HG03342 (cell line): ENCODE measurements at regions not wholly inside any gene's neighbourhood (a gene's known extent, or its start where the extent isn't known, plus 50 kb on each side); places are given as distances from the start of the nearest gene placed in this dataset.
A peak's percentile ranks its signal among the peaks of the same experiment; 100 is the strongest.

Experiments
- ATAC-seq: cut with Tn5 transposase; IDR thresholded peaks from one replicate; pipeline ENCODE4 v1.9.1; 2021; ENCODE audit warnings: mild to moderate bottlenecking, moderate library complexity; ENCODE audit not compliant: unreplicated experiment

- no peak for ATAC-seq
Measured at GRCh38 chr5:173778152-173778782, 109.9 kb upstream of the CPEB4 start.

- ATAC-seq = no peak
Measured at GRCh38 chr5:173778784-173779304, 109.3 kb upstream of the CPEB4 start.

DNA sequence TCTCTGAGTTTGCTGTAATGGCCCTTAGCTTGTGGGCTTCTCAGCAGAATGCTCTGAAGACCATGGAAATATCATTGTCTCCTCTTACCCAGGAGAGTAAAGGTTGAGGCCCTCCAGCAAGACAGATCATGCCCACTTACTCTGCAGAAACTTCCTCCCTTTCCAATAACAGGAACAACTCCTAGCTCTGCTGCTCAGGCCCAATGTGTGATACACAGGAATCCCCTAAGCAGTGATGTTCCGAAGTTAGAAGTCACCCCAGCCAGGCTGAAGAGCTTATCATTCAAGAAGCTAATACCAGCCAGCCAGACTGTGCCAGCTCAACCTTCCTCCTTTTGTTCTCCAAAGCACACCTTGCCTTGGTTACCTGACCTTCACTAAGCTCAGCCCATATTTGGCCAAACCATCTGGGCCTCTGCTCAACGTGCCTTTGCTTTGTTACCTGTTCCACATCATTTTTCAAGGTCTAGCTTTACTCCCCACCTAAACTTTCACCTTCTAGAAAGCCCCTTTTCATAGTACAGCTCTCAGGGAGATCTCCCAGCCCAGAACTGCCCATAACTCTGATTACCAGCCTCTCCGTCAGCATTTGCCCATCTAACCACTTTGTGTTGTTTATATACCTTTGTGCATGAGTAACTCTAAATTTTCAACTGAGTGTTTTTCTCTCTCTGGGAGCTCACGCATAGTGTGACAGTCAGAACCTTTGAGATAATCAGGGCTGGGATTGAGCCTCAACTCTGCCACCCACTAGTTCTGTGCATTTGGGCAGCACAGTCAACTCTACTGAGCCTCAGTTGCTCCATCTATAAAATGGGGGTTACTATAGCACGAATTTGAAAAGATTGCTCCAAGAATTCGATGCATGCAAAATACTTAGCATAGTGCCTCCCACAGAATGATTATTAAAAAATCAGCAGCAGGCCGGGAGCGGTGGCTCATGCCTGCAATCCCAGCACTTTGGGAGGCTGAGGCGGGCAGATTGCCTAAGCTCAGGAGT, 107.6 kb upstream of the CPEB4 start:
- no peak for ATAC-seq

DNA sequence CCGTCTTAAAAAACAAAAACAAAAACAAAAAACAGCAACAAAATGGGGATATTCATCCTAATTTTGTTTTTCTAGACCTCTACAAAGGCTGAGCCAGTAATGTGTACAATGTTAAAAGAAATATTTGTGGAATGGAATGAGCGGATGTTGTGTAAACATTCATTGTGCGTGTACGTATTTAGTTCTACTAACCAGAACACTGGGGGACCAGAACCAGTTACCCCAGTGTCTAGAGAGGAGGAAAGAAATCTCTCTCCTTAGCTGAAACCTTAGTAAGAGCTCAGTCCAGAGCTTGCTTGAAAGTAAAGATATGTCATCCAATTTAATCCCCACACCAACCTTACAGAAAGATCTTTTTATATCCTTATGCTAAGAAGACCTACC, 106.7 kb upstream of the CPEB4 start:
- no peak for ATAC-seq

GRCh38 chr5:173781816-173782670, 106.1 kb upstream of the CPEB4 start:
- ATAC-seq = no peak

DNA sequence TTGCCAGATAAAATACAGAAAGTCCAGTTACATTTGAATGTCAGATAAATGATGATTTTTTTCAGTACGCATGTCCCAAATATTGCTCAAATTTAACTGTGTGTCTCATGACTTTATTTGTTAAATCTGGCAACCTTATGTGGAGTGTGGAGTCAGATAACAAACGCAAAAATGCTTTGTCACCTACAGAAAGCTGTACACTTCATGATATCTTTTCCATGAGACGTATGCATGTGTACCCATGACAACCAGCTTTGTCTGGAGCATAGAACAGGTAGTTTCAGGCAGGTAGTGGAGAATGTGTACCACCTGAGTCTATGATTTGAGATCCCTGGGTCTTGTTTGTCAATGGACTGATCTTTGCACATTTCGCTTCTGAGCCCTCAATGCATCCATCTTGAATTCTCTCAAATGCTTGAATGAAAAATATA, 105.5 kb upstream of the CPEB4 start:
- ATAC-seq = no peak

- no peak for ATAC-seq
Measured at GRCh38 chr5:173783371-173783770, 104.8 kb upstream of the CPEB4 start.

DNA sequence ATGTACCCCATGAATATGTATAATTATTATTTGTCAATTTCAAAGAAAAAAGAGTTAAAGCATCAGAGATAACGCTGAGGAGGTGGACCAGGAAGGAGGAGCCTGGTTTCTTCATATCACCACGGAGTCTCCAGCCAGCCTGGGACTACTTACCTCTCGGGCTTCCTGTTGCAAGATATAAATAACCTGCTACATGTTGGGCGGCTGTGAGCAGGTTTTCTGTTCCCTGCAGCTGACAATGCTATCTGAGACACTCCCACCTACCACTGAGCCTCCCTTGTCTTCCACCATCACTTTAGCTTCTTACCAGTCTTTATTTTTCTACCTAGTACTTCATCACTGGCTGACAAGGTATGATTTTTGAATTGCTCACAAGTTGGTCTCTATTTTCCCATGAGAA, 102.7 kb upstream of the CPEB4 start:
- ATAC-seq = peak; percentile 45

GRCh38 chr5:173785866-173786265, 102.3 kb upstream of the CPEB4 start:
- no peak for ATAC-seq

GRCh38 chr5:173786286-173787187, 101.6 kb upstream of the CPEB4 start:
- ATAC-seq = peak; percentile 60

GRCh38 chr5:173789031-173789920, 98.9 kb upstream of the CPEB4 start:
- ATAC-seq = no peak

GRCh38 chr5:173790177-173790719, 97.9 kb upstream of the CPEB4 start:
- ATAC-seq = no peak

GRCh38 chr5:173790836-173791546, 97.2 kb upstream of the CPEB4 start:
- no peak for ATAC-seq

GRCh38 chr5:173791878-173792277, 96.3 kb upstream of the CPEB4 start:
- no peak for ATAC-seq

DNA sequence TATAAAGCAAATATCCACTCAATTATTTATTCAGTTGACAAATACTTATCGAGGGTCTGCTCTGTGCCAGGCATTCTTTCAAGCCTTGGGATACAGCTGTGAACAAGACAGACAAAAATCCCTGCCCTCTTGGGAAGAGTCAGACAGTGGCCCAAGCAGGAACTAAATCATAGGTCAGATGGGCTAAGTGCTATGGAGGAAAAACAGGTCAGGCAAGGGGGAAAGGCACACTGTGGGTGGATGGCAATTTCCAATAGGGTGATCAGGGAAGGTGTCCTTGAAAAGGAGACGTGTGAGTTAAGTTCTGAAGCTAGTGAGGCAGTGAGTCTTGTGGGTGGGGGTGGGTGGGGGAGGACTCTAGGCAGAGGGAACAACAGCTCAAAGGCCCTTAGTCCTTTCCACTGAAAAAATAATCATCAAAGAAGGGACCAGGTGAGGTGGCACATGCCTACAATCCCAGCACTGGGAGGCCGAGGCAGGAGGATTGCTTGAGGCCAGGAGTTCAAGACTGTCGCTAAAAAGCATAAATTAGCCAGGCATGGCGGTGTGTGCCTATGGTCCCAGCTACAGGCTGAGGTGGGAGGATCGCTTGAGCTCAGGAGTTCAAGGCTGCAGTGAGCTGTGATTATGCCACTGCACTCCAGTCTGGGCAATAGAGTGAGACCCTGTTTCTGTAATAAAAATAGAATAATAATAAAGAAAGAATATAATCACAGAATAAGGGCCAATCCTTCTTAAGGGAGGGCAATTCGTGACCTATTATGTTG, 95.2 kb upstream of the CPEB4 start:
- no peak for ATAC-seq

GRCh38 chr5:173793648-173794548, 94.3 kb upstream of the CPEB4 start:
- ATAC-seq = no peak
